ENCODE measurements at regions not wholly inside any gene's neighbourhood (a gene's known extent, or its start where the extent isn't known, plus 50 kb on each side); places are given as distances from the start of the nearest gene placed in this dataset.
A peak's percentile ranks its signal among the peaks of the same experiment; 100 is the strongest.

DNA sequence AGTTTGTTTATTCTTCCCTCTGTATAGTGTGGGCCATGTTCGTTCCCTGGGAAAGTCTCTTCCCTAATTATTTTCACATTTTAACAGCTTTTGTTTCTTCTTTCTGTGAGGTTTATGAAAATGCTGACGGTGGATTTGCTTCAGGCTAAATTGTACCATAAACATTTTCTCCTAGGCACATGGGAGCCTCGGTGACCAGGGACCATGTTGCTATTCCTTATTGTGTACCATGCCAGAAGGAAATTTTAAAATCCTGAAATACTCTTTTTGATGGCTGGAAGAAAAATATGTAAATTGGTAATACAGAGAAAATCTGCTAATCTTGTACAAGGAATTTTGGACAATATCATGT lies 230.1 kb upstream of the JUN start:
- Histone ChIP-seq H3K4me2 (ENCODE audit: insufficient read depth, low read length) (no peak overlapping the region), H3K4me3 (no peak overlapping the region), H3K27ac (ENCODE audit: extremely low read depth, low read depth, low read length) (no peak overlapping the region), H3K27me3 (ENCODE audit: control insufficient read depth in 2 of 2, insufficient read depth in 2 of 2, low read length in 2 of 2) (no peaks in the 10 kb centered on the region; a peak in 1 of 5 replicates), H2AFZ (ENCODE audit: low read depth, low read length) (peak overlapping the region; percentile 59; the same call in 1 of the 2 replicates), H3K79me2 (ENCODE audit: control insufficient read depth, insufficient read depth, low read length) (no peaks in the 10 kb centered on the region), H3K9me1 (ENCODE audit: control insufficient read depth, insufficient read depth, low read length) (no peaks in the 10 kb centered on the region), H3K36me3 (ENCODE audit: control insufficient read depth, insufficient read depth, low read length) (no peaks in the 10 kb centered on the region), H3K9me3 (replicated peaks; ENCODE audit: control insufficient read depth, insufficient read depth, low read depth, low read length) (no peaks in the 10 kb centered on the region), H3K4me1 (replicated peaks in 1 of 2; ENCODE audit: control insufficient read depth in 2 of 2, insufficient read depth in 2 of 2, low read length in 2 of 2) (peaks cover 0 to 4% of the 10 kb centered on the region in 2 experiments; a peak in 3 of 5 replicates), H3K9ac (ENCODE audit: insufficient read depth in 1 of 2, low read depth in 2 of 2, low read length in 2 of 2) (no peak overlapping the region), H4K20me1 (replicated peaks; ENCODE audit: control insufficient read depth, insufficient read depth, low read length) (no peaks in the 10 kb centered on the region)
- ATAC-seq (no peak), DNase-seq (ENCODE audit: extremely low read depth in 1 of 4, low spot score in 3 of 4) (no peak), FAIRE-seq (peak; percentile 26)
- no TSS peak for BruUV-seq (replicated peaks)
- WGBS (ENCODE audit: insufficient coverage, low coverage, missing lambda C conversion rate), result 21% methylated on average over 3 of the region's 3 CpGs
- ChIA-PET CTCF (ENCODE audit: low intra/inter-chr PET ratio) (no interaction called here), POLR2A (interaction anchor here (0.6 kb wide), 1 partner anchor 12 kb away, joined by 3 read pairs; no protein-coding TSS in a partner anchor)
- TF ChIP-seq, protein P1, sequence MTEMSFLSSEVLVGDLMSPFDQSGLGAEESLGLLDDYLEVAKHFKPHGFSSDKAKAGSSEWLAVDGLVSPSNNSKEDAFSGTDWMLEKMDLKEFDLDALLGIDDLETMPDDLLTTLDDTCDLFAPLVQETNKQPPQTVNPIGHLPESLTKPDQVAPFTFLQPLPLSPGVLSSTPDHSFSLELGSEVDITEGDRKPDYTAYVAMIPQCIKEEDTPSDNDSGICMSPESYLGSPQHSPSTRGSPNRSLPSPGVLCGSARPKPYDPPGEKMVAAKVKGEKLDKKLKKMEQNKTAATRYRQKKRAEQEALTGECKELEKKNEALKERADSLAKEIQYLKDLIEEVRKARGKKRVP (CRISPR knock-in tag; IDR thresholded peaks at IDR 0.05), result no peak
- peak; percentile 30; the same call in 1 of the 2 replicates for TF ChIP-seq MAFG (tag; conservative IDR thresholded peaks at IDR 0.05)
- TF ChIP-seq, protein P2, sequence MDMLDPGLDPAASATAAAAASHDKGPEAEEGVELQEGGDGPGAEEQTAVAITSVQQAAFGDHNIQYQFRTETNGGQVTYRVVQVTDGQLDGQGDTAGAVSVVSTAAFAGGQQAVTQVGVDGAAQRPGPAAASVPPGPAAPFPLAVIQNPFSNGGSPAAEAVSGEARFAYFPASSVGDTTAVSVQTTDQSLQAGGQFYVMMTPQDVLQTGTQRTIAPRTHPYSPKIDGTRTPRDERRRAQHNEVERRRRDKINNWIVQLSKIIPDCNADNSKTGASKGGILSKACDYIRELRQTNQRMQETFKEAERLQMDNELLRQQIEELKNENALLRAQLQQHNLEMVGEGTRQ (CRISPR knock-in tag; IDR thresholded peaks at IDR 0.05), result no peak
- no peak for TF ChIP-seq HNRNPUL1 (IDR thresholded peaks at IDR 0.05; ENCODE audit: low read length)
- TF ChIP-seq MAFF (IDR thresholded peaks at IDR 0.05; ENCODE audit: low read length), result peak; percentile 58
- no peak for TF ChIP-seq ZNF124 (CRISPR knock-in tag; IDR thresholded peaks at IDR 0.05)
- peak; percentile 78 for TF ChIP-seq ZNF316 (IDR thresholded peaks at IDR 0.05)
- TF ChIP-seq C11orf30 (IDR thresholded peaks at IDR 0.05; ENCODE audit: low read depth), result peak; percentile 54; the same call in 1 of the 2 replicates
- in situ Hi-C loops (cut with MboI), result no loop called here
- intact Hi-C loops (cut with micrococcal nuclease), result no loop called here
